HL-60/S4 treated with phorbol 12-myristate 13-acetate at 8.2 ng/mL for 4 days and 3 days (cell line): ENCODE measurements at regions not wholly inside any gene's neighbourhood (a gene's known extent, or its start where the extent isn't known, plus 50 kb on each side); places are given as distances from the start of the nearest gene placed in this dataset.

Source experiments
- in situ Hi-C: fragments of 300-500 bp; cut with MboI; formaldehyde crosslinking; loops from 2 replicates; pipeline ENCODE4 v1.15.0; 2022; ENCODE audit warnings: low sequenced_read_pairs

DNA sequence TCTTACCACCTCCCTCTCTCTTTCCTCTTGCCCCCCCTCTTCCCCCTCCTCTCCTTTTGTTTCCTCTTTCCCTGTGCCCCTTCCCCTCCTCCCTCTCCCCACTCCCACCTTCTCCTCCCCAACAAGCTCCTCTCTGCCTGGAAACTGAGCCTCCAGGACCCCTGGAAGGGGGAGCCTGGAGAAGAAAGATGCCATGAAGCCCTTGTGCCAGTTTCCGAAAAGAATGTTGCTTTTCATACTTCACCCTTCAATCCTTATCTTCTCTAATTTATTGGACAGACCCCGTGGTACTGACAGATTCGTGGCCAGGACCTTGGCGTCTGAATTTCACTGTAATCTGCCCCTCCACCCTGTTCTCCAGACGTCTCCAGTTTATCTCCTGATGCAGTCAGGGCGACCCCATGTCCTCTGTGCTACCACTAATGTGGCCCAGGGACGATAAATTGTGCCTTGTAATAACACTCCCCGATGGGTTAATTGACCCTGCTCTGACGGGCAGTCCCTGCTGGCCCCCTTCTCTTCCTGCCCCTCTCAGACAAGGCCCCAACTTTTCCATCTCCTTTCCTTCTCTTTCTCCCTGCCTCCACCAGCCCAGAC lies 138.4 kb upstream of the GSE1 start:
- in situ Hi-C loops: no loop called here

DNA sequence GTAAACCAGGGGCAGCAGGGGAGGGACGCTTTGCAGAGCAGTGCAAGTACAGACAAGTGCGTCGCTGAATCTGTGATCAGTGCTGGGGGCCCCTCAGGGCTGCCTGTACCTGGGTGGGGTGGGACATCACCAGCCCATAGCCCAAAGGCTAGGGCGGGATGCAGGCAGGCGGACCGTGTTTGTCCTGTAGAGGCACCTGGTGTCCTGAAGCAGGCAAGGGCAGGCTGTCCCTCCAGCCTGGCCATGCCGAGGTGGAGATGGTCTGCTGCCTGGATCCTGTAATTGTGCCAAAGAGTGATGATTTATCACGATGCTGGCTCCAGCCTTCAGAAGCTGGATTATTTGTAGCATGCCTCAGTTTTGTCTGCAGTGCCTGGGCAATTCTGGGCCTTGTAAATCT lies 137.9 kb upstream of the GSE1 start:
- in situ Hi-C loops: no loop called here

DNA sequence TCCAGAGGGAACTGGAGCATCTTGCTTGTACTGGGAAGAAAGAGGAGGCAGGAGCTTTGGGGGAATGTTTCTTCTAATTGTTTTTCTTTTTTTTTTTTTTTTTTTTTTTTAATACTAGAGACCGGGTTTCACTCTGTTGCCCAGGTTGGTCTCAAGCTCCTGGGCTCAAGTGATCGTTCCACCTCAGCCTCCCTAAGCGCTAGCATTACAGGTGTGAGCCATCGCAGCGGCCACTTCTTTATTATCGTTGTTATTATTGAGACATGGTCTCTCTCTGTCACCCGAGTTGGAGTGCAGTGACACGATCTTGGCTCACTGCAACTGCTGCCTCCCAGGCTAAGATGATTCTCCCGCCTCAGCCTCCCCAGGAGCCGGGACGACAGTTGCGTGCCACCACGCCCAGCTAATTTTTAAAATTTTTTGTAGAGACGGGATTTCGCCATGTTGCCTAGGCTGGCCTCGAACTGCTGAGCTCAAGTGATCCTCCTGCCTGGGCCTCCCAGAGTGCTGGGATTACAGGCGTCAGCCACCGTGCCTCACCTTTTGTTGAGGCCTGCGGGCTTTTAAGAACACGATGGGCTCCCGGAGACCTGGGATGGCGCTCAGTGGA lies 137.3 kb upstream of the GSE1 start:
- in situ Hi-C loops: no loop called here

DNA sequence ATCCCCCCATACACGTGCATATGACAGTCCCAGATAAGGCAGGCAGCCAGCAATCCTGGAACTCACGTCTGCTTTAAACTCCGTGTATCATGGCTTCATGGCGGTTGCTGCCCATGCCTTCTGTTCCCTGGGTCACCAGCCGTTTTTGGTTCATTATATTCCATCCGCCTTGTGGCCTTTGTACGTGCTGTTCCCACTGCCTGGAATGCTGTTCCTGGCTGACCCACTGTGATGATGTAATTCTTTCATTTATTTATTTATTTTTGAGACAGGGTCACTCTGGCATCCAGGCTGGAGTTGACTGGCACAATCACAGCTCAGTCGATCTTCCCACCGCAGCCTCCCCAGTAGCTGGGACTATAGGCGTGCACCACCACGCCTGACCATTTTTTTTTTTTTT lies 136.7 kb upstream of the GSE1 start:
- in situ Hi-C loops: no loop called here

DNA sequence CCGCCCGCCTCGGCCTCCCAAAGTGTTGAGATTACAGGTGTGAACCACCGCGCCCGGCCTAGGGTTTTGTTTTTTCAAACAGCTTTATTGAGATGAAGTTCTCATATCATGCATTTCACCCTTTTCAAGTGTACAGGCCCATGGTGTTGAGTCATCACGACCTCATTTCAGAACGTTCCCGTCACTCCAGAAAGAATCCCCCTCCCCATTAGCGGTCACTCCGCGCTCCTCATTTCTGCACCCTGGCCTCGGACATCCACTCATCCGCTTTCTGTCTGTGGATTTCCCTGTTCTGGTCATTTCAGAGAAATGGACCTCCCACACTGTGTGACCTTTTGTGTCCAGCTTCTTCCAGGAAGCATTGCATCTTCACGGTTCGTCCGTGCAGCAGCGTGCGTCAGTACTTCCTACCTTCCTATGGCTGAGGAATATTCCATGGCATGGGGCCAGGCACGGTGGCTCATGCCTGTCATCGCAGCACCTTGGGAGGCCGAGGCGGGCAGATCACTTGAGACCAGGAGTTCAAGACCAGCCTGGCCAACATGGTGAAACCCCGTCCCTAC lies 135.2 kb upstream of the GSE1 start:
- in situ Hi-C loops: no loop called here

DNA sequence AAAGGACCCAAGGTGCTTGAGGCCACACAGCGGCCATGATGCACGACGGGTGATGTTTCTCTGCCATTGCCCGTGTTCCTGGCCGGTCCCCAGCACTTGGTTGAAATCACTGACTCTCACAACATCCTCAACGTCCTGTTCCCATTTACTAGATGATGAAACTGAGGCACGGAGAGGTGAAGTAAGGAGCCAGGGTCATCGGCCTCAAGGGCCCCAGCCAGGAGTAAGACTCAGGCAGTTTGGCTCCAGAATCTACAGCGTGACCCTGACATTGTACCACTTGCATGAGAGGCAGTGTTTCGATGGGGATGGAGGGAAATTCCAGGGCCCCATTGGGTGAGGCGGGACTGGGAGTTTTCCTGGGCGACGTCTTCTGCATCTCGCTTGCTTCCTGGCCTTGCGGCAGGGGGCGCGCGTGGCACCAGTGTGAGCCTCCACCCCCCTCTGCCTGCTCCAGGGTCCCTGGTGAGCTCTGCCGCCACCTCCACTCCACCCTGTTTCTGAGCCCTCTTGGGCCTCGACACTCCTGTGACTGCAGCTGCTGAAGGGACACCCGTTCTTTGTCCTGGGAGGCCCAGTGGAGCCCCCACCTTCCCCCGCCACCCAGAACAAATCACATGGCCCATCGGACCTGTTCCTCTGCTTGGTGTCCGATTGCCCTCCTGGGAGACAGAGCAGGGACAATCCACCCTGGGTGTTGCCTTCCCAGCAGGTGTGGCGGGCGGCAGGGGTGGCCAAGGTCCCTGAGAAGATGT lies 133.0 kb upstream of the GSE1 start:
- in situ Hi-C loops: no loop called here

DNA sequence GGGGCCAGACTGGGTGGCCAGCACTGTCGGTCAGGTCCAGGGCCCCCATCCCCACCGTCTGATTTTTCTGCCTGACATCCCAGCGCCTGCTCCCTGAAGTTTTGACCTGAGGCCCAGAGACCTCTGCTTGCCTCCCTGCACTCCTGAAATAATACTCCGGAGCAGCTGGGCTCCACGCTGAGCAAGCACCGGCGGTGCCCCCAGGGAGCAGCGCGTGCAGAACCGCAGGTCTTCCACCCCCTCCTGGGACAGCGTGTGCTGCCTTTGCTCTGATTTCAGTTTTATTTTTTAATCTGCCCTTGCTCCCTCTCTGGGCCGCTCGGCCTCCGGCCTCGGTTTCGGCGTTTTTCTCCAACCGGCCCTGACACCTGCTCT lies 132.4 kb upstream of the GSE1 start:
- in situ Hi-C loops: no loop called here

DNA sequence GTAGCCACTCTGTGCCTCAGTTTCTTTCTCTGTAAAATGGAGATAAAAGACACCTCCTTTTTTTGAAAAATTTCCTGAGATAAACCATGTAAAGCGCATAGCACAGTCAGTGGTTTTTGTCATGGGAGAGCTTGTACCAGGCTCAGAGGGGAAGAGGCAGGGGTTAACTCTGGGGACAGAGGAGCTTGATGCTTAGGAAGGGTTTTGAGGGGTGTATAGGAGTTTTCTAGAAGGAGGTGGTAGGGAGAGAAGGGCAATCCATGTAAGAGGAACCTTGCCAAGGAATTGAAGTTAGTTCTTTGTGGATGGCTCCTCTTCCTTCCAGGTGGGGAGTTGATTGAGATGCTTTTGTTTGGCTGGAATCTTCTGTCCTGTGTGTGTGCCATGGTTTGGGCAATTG lies 131.9 kb upstream of the GSE1 start:
- in situ Hi-C loops: no loop called here

DNA sequence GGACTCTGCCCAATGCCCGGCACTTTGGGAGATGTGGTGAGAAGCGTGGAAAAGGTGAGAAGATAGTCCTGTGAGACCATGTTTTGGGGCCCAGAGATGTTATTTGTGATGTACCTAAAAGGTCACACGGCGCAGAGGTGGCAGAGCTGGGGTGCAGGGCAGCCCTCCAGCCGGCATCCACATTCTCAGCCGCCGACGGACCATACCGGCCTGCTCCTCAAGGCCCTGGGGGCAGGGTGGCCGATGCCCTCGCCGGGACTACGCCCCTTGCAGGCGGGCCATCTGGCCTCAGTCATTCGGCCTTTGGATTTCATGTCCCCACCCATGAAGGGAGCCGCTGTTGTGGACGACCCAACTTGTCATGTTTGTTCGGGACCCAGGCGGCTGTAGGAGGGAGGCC lies 131.4 kb upstream of the GSE1 start:
- in situ Hi-C loops: no loop called here

DNA sequence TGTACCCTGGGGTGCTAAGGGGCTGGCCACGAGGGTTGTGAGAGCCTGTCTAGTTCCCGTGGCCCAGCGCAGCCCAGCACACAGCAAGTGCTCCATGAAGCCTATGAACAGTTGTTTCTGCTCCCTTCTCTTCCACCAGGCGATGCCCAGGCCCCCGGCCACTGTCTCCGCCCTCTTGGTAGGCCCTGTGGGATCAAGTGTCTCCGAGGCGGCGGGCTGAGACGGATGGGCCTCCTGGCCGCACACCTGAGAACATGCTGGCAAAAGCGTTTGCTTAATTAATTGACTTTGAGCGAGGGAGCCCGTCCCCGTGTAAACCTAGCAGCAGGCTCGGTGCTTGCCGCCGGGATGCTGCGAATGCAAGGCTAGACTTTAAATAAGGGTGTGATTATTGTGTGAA lies 129.7 kb upstream of the GSE1 start:
- in situ Hi-C loops: no loop called here

DNA sequence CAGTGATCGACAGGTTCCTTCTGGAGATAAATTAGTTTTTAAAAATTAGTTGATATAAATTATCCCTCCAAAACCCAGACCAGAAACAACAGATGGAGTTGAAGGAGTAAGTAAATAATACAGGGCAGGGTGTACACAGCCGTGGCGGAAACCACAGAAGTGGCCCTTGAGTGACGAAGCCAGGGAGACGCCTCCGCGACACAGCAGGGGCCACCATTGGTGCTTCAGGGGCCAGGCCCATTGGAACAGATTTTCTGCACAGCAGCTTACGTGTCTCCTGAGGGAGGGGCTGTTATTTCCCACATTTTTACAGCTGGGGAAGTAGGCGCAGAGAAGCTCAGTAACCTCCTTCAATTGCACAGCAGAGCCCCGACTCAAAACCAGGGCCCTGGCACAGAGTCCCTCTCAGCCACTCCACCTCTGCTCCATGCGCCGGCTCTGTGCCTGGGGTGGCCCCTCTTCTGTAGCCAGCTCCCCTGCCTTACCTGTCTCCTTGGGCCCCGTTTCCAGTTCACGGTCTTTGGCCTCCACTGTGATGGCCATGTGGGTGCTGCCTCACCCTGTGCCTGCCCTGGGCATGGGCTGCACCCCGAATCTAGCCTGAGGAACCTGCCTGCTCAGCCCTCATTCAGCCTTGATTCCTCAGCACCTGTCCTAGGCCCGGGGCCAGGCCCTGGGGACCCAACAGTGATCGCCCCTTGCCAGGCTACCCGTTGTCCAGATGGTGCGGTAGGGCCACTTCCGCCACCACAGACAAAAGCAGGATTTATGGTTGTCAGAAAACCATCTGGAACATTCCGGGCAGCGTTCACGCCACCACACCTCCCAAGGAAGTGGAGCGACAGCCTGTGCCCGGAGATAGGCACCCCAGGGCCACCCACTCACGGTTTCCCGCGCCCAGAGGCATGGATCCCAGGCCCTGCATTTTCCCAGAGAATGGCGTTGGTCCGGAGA lies 128.5 kb upstream of the GSE1 start:
- in situ Hi-C loops: no loop called here

DNA sequence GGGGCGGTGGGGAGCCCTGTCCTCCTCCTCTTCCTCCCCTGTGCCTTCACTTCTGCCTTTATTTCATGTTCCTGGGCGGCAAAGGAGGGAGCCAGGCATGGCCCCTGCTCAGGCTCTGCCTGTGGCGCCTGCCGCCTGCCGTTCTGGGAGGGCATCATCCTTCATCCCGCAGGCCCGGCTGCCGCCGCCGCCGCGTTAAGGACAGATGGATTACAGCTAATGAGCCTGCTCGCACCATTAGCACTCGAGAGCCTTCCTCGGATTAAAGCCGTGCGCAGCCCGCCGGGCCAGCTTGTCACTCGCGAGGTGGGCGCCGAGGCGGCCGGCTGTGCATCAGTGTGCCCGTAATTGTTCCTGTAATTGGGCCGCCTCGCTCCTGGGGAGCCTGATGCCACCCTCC lies 127.7 kb upstream of the GSE1 start:
- in situ Hi-C loops: no loop called here

DNA sequence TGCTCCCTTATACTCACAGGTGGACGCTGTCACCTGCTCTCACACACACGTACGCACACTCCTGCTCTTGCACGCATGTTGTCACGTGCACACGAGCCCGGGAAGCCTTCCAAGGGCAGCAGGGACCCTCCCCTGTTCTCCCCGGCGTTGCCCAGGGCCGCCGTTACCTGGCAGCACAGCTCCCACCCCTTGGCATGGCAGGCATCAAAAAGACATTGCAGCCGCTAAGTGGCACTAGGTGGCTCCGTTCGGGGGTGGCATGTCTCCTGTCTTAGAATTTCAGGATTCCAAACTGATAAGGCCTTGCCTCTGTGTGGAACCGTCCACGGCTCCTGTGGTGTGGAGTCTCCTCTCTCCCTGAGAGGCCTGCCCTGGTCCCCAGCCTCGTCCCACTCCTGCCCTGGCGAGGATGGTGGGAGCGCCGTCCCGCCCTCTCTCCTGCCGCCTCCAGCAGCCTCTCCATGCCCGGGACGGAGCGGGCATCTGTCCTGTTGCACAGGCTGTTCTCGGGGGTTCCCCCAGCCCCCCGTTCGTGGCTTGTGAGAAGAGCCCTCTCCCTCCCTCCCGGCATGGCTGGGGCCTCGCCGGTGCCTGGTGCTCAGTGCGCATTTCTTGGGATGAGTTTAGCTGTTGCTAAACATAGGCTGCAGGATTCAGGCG lies 126.7 kb upstream of the GSE1 start:
- in situ Hi-C loops: no loop called here

DNA sequence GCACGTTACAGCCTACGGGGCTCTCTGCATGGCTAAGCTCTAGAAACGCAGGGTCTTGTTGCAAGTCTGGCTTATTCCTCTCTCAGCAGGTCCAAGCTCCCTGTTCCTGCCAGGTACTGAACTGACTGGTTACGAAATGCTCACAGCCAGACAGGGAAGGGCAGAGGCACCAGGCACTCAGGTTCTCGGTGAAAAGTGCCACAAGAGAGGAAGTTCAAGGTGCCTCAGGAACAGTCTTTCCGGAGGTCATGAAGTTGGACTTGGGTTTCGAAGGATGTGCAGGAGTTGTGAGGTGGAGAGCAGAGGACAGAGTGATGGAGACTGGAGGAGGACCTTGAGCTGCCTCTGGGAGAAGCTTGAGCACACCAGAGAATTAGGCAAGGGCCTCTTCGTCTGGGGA lies 124.7 kb upstream of the GSE1 start:
- in situ Hi-C loops: no loop called here

DNA sequence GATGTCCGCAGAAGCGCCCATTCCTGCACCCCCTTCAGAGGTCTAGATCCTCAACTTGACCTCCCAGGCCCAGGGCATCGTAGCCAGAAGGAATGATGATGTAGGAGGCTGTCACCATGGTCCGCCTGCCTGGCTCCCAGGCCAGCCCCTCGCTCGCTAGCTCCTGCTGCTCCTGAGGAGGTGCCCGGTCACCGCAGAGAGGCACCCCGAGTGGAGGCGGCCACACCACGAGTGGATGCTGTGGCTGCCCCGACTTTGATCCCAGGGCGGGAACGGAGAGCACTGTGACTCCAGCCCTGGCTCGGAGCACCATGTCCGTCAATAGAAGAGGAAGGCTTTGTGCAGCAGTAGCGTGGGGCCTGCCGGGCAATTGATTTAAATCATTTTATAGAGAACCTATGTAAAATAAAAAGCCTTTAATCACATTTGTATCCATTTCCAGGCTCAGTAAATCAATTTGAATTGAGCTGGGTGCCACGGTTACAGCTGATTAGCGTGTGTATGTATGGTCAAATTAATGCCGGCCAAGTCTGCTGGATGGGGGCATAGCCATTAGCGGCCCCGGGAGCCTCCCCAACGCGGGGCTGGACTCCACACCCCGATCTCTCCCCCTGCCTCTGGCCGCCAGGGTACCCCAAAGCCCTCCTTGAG lies 122.6 kb upstream of the GSE1 start:
- in situ Hi-C loops: no loop called here

DNA sequence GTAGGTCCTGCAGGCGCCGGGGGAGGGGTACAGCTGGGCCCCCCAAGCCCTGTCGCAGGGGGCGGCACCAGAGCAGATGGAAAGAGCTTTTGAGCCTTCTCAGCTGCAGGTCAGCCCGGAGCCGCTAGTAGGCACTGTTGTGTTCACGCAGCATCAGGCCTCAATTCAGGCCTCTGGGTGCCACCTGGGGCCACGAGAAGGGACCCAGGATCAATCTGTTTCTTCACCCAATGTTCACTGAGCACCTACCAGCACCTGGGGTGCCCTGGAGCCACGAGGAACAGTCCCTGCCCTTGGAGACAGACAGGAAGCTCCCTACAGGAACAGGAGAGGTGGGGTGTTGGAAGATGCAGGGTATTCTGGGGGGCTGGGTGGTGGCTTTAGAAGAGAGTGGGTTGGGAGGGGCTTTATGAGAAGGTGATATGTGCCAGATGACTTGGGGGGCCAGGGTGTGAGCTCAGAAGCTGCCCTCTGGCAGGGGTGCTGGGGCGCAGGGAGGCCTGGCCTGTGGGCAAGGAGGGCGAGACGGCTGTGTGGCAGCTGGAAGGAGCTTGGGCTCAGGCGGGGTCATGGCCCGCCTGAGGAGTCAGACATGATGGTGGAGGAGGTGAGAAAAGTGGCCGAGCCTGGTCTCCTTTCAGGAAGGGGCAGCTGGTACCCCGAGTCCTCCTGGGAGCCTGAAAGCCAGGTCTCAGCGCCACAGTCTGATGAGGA lies 121.9 kb upstream of the GSE1 start:
- in situ Hi-C loops: no loop called here

DNA sequence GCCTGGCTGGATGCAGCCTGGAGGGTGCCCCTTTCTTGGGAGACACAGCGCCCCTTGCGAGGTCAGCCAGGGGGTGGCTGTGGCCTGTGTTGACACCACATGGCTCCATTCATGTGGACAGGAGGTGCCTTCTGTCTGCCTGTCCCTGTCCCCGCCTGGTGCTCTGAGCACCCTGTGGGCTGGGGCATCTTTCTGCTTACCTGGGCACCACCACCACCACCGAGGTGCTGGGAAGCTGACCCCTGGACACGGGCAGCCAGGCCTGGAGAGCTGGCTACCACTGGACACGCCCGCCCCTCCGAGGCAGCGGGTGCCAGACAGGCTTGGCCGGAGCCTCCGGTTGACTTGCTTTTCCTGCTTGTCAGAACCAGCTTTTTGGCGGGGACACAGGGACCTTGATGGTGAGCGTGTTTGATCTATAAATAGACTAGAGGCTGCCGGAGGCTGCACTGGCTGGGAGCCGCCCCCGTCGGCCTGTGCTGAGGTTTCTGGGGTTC lies 121.3 kb upstream of the GSE1 start:
- in situ Hi-C loops: no loop called here

DNA sequence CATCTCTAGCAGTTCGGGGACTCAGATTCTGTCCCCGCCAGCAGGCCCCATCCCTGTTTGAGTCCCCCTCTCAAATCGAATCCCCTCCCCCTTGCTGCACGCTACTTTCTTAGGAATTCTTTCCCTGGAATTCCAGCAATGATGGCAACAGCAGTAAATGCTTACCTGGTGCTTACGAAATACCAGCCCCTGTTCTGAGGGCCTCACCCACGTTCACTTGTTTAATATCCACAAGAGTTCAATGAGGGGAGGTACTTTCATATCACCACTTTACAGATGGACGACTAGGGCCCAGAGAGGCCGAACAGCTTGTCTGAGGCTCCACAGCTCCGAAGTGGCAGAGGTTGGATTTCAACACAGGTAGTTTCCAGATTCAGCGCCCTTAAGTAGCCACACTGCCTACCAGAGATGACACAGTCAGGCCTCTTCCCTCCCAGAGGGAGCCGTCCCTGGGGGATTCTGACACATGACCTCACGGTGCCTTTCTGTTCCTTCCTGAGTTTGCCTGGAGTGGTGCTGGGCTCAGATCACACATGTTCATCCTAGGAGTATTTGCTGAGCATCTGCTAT lies 120.7 kb upstream of the GSE1 start:
- in situ Hi-C loops: no loop called here

DNA sequence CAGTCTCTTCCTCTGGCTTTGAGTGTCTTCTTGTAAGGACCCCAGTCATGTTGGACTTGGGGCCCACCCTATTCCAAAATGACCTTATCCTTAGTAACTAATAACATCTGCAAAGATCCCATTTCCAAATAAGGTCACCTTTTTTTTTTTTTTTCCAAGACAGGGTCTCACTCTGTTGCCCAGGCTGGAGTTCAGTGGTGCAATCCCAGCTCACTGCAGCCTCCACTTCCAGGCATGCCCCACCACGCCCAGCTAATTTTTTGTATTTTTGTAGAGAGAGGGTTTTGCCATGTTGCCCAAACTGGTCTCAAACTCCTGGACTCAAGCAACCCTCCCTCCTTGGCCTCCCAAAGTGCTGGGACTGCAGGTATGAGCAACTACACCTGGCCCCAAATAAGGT lies 118.8 kb upstream of the GSE1 start:
- in situ Hi-C loops: no loop called here
